ENCODE measurements at regions not wholly inside any gene's neighbourhood (a gene's known extent, or its start where the extent isn't known, plus 50 kb on each side); places are given as distances from the start of the nearest gene placed in this dataset.

- no peak for DNase-seq
These were observed 50.7 kb downstream of the TAS2R16 start for GRCh38 chr7:122944682-122945303.

GRCh38 chr7:122942765-122943164 lies 52.7 kb downstream of the TAS2R16 start:
- DNase-seq, result peak; percentile 35

GRCh38 chr7:122942059-122942458 lies 53.4 kb downstream of the TAS2R16 start:
- no peak for DNase-seq
